Urinary bladder (tissue), 3 donors: ENCODE measurements at regions not wholly inside any gene's neighbourhood (a gene's known extent, or its start where the extent isn't known, plus 50 kb on each side); places are given as distances from the start of the nearest gene placed in this dataset.

ENCODE experiments used
- DNase-seq: peaks from one replicate; pipeline ENCODE4 v3.0.0-alpha.2; 2015; ENCODE audit errors: extremely low spot score
- H3K27ac ChIP-seq: one replicate; pipeline ENCODE4 v1.5.1; 2013; ENCODE audit warnings: low read depth, mild to moderate bottlenecking, moderate library complexity
- H3K36me3 ChIP-seq: one replicate; pipeline ENCODE4 v1.6.1; 2013; ENCODE audit warnings: mild to moderate bottlenecking, moderate library complexity; ENCODE audit not compliant: insufficient read depth
- H3K4me1 ChIP-seq: one replicate; pipeline ENCODE4 v1.6.1; 2013; ENCODE audit warnings: mild to moderate bottlenecking, moderate library complexity; ENCODE audit not compliant: insufficient read depth
- H3K4me3 ChIP-seq: one replicate; pipeline ENCODE4 v1.5.1; 2013; ENCODE audit warnings: low read depth, low read length
- WGBS: extraction: QIAGEN DNeasy Blood & Tissue Kit; methylation state at CpG from one replicate; pipeline ENCODE4 v1.1.7; 2013; 5-methylcytosine and 5-hydroxymethylcytosine counted together
- donor health status: healthy with polysubstance abuse.
- donor health status: healthy.

DNA sequence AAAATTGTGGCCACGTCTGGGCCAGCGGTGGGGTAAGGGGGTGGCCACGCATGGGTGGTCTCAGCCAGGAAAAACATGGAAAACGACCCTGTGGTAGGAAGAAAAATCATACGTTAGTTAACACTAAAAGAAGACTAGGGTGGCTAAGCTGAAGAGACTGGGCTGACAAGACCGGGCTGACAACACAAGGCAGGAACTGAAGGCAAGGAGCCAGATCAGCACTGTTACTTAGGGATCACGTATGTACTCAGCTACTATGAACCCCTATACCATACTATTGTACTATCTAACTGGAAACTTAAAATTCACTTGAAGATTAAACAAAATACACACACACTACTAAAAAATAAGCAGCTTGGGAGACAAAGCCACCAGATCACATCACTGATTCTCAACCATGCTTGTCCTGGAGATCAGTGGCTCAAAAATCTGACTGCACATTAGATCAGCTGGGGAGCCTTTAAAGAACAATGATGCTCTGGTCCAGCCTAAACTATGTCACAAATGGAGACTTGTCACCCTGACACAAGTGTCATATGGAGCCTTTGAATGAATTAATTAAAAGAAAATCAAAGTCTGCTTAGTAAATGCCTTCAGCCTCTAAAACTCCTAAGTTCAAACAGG, 442.2 kb downstream of the SHQ1 start:
- no peaks in the 10 kb centered on the region for H3K36me3 ChIP-seq
- WGBS: 27% methylated on average over 7 of the region's 7 CpGs
- H3K4me1 ChIP-seq: peaks cover 7% of the 10 kb centered on the region
- no peak overlapping the region for H3K27ac ChIP-seq
- no peak for DNase-seq
- no peak overlapping the region for H3K4me3 ChIP-seq

DNA sequence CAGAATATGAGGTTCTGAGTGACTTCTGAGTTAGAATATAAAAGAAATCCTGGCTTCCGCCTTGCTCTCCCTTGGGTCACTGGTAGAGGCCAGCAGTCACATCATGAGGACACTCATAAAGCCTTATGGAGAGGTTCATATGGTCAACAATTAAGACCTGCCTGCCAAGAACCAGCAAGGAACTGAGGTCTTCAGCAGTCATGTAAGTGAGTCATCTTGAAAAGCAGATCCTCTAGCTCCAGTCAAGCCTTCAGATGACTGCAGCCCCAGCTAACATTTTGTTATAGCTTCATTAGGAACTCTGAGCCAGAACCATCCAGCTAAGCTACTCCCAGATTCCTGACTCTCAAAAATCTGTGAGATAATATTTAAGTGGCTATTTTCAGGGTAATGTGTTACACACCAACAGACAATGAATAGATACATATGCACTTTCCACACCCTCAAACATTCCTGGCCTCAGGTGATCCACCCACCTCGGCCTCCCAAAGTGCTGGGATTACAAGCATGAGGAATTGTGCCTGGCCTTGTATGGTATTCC, 447.2 kb downstream of the SHQ1 start:
- no peak for DNase-seq
- H3K4me1 ChIP-seq: peaks cover 8% of the 10 kb centered on the region
- 94% methylated on average over 2 of the region's 2 CpGs for WGBS

GRCh38 chr3:72398781-72399180, 449.5 kb downstream of the SHQ1 start:
- H3K4me1 ChIP-seq: peaks cover 6% of the 10 kb centered on the region
- no peak for DNase-seq
- no peak overlapping the region for H3K4me3 ChIP-seq
- H3K36me3 ChIP-seq: no peaks in the 10 kb centered on the region
- H3K27ac ChIP-seq: no peak overlapping the region
- 65% methylated on average over 3 of the region's 3 CpGs for WGBS

More for the DNA sequence above, 447.2 kb downstream of the SHQ1 start:
- H3K4me3 ChIP-seq: no peak overlapping the region
- no peak overlapping the region for H3K27ac ChIP-seq
- no peaks in the 10 kb centered on the region for H3K36me3 ChIP-seq

GRCh38 chr3:72397586-72397985, 450.7 kb downstream of the SHQ1 start:
- no peak for DNase-seq
- WGBS: 68% methylated on average over 2 of the region's 2 CpGs
- H3K4me1 ChIP-seq: peaks cover 4% of the 10 kb centered on the region
- no peaks in the 10 kb centered on the region for H3K36me3 ChIP-seq
- H3K27ac ChIP-seq: no peak overlapping the region
- H3K4me3 ChIP-seq: no peak overlapping the region

DNA sequence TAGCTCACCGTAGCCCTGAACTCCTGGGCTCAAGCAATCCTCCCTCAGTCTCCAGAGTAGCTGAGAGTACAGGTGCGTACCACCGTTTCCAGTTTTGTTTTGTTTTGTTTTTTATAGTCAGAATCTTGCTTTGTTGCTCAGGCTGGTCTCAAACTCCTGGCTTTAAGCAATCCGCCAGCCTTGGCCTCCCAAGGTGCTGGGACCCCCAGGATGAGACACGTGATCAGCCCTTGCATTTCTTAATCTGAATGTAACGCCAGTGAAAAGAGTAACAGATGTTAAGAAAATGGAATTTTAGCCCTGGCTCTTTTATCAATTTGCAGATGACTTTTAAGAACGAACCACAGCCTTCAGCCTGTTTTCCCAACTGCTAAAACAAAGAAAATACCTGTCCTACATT, 451.3 kb downstream of the SHQ1 start:
- Histone ChIP-seq H3K36me3 (no peaks in the 10 kb centered on the region), H3K4me1 (peaks cover 4% of the 10 kb centered on the region), H3K4me3 (no peak overlapping the region), H3K27ac (no peak overlapping the region)
- WGBS: 82% methylated on average over 7 of the region's 7 CpGs
- DNase-seq: no peak

DNA sequence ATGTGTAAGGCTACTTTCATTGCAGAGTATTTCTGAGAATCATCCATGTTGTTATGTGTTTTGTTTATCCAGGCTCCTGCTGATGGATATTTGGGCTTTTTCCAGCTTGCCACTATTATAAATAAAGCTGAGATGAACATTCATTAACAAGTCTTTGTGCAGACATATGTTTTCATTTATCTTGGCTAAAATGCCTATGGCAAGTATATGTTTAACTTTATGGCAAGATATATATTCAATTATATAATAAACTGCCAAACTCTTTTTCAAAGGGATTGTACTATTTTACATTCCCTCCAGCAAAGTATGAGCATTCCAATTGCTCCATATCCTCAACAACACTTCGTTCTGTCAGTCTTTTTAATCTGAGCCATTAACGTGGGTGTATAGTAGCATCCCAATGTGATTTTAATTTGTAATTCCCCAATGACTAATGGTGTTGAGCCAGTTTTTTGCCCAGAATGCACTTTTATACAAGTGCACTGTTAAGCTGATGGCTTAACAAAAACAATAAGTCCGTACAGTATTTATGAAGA, 452.4 kb downstream of the SHQ1 start:
- WGBS: 42% methylated on average over 3 of the region's 3 CpGs
- Histone ChIP-seq H3K36me3 (no peaks in the 10 kb centered on the region), H3K4me1 (peaks cover 2% of the 10 kb centered on the region), H3K4me3 (no peak overlapping the region), H3K27ac (no peak overlapping the region)
- DNase-seq: no peak

- H3K36me3 ChIP-seq: no peaks in the 10 kb centered on the region
- no peak for DNase-seq
- H3K27ac ChIP-seq: no peak overlapping the region
- peaks cover 2% of the 10 kb centered on the region for H3K4me1 ChIP-seq
- no peak overlapping the region for H3K4me3 ChIP-seq
- 97% methylated on average over 2 of the region's 2 CpGs for WGBS
Observed at GRCh38 chr3:72393455-72393854, 454.8 kb downstream of the SHQ1 start.

- Histone ChIP-seq H3K27ac (no peak overlapping the region), H3K4me3 (no peak overlapping the region), H3K4me1 (peaks cover 2% of the 10 kb centered on the region), H3K36me3 (no peaks in the 10 kb centered on the region)
- 55% methylated on average over 2 of the region's 2 CpGs for WGBS
- no peak for DNase-seq
Observed at GRCh38 chr3:72391659-72392058, 456.6 kb downstream of the SHQ1 start.

DNA sequence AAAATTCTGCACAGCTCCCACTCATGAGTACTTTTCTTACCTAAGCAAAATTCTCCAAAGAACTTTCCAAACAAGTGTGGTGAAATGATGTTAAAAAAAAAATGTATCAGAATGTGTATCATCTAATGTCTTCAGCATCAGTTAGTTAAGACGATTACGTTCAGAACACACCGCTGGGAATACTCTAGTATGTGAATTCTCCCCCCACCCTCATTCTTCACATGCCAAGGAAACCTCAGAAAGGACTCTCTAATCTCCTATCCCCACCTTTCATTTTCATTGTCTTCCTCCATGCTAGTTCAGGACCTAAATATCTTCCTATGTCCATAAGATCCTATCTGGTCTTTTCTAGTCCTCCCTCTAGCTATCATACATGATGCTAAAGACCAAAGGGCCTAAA, 457.4 kb downstream of the SHQ1 start:
- Histone ChIP-seq H3K27ac (no peak overlapping the region), H3K36me3 (no peaks in the 10 kb centered on the region), H3K4me1 (peaks cover 2% of the 10 kb centered on the region), H3K4me3 (no peak overlapping the region)
- no peak for DNase-seq
- WGBS: 62% methylated on average over 3 of the region's 3 CpGs

GRCh38 chr3:72388644-72389043, 459.6 kb downstream of the SHQ1 start:
- Histone ChIP-seq H3K4me1 (peaks cover 2% of the 10 kb centered on the region), H3K4me3 (no peak overlapping the region), H3K36me3 (no peaks in the 10 kb centered on the region), H3K27ac (no peak overlapping the region)
- DNase-seq: no peak
- 81% methylated on average over 2 of the region's 2 CpGs for WGBS

DNA sequence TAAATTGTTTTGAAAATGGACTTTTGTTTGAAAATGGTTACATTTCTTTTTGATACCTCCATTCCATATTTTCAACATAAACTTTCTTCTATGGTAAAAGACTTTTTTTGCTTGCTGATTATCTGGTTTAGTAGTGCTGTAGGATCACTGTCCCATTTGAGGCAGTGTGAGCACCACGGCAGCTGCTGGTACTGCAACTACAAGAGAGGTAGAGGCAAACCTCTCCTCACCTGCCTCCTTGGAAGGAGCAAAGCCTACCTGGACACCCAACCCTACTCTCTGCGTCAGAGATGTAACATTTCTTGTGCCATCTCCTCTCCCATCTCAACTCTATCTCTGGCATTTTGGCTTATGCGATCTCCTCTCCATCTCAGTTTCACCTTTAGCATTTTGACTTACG, 460.1 kb downstream of the SHQ1 start:
- DNase-seq: no peak
- Histone ChIP-seq H3K36me3 (no peaks in the 10 kb centered on the region), H3K4me3 (no peak overlapping the region), H3K27ac (no peak overlapping the region), H3K4me1 (peaks cover 2% of the 10 kb centered on the region)
- 83% methylated on average over 4 of the region's 4 CpGs for WGBS

- Histone ChIP-seq H3K27ac (no peak overlapping the region), H3K4me1 (peaks cover 5% of the 10 kb centered on the region), H3K4me3 (no peak overlapping the region), H3K36me3 (no peaks in the 10 kb centered on the region)
- WGBS: 87% methylated on average over 6 of the region's 6 CpGs
- no peak for DNase-seq
Observed at GRCh38 chr3:72386327-72387000, 461.8 kb downstream of the SHQ1 start.

- DNase-seq: no peak
- Histone ChIP-seq H3K4me3 (no peak overlapping the region), H3K4me1 (peaks cover 5% of the 10 kb centered on the region), H3K27ac (no peak overlapping the region), H3K36me3 (no peaks in the 10 kb centered on the region)
- WGBS: 87% methylated on average over 3 of the region's 3 CpGs
Observed at GRCh38 chr3:72385167-72385566, 463.1 kb downstream of the SHQ1 start.

DNA sequence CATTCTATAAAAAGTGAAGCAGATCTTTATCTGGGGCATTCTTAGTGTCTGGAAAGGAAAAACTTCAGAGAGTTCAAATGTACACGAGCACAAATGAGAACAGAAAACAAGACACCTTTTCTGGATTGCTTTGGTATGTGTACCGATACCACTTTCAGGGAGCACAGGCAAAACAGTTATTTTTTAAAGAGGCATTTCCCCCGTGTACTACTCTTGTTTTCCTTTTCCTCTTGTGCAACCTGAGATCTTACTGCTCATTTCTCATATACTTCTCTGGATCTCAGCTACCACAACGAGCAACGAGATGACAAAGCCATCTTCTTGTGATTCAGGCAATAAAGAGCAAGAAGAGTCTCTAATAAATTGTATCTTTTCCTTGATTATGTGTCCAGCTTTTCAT, 463.6 kb downstream of the SHQ1 start:
- DNase-seq: no peak
- Histone ChIP-seq H3K27ac (no peak overlapping the region), H3K36me3 (no peaks in the 10 kb centered on the region), H3K4me3 (no peak overlapping the region), H3K4me1 (peaks cover 5% of the 10 kb centered on the region)
- 47% methylated on average over 5 of the region's 5 CpGs for WGBS
